OCI-LY7 (cell line): ENCODE measurements at regions not wholly inside any gene's neighbourhood (a gene's known extent, or its start where the extent isn't known, plus 50 kb on each side); places are given as distances from the start of the nearest gene placed in this dataset.

ENCODE experiments used
- BruUV-seq: library from RNA; stranded (reverse); fragments of 400-500 nt; replicated peaks from 2 replicates; lab custom pipeline; 2021; lab: Mats Ljungman, UMichigan
- CTCF ChIA-PET: fragments of 300-600 bp; sonication (Branson Sonifier 250); formaldehyde crosslinking; loops from one replicate; lab custom pipeline; 2022; ENCODE audit warnings: antibody characterized with exemption; ENCODE audit not compliant: unreplicated experiment; lab: Charles Lee
- POLR2A ChIA-PET: fragments of 300-600 bp; sonication (Branson Sonifier 250); formaldehyde crosslinking; loops from one replicate; lab custom pipeline; 2022; ENCODE audit warnings: antibody characterized with exemption; lab: Charles Lee
- DNase-seq: peaks from one replicate; pipeline ENCODE4 v3.0.0-alpha.2; 2015; ENCODE audit warnings: low spot score
- H2AFZ ChIP-seq: fragments of 200-600 bp; sonication (generic), shearing (Covaris generic); 2 replicates; pipeline ENCODE4 v1.6.1; 2014; ENCODE audit warnings: mild to moderate bottlenecking, antibody characterized with exemption, low read length, moderate library complexity
- H3K27ac ChIP-seq: fragments of 200-600 bp; sonication (generic); 2 replicates; pipeline ENCODE4 v1.5.1; 2014; ENCODE audit warnings: mixed run types, low read depth, mild to moderate bottlenecking, moderate library complexity, low read length, inconsistent platforms; ENCODE audit not compliant: poor library complexity, severe bottlenecking
- H3K36me3 ChIP-seq: fragments of 200-600 bp; sonication (generic); 2 replicates; pipeline ENCODE4 v1.6.1; 2014; ENCODE audit warnings: mild to moderate bottlenecking, antibody characterized with exemption, low read length, moderate library complexity, mixed read lengths; ENCODE audit not compliant: insufficient read depth
- H3K4me1 ChIP-seq: fragments of 200-600 bp; sonication (generic); 2 replicates; pipeline ENCODE4 v1.5.1; 2014; ENCODE audit warnings: mild to moderate bottlenecking, low read length; ENCODE audit not compliant: insufficient read depth, poor library complexity, severe bottlenecking
- H3K4me2 ChIP-seq: fragments of 200-600 bp; sonication (generic); 2 replicates; pipeline ENCODE4 v1.6.1; 2014; ENCODE audit warnings: mild to moderate bottlenecking, low read length
- H3K4me3 ChIP-seq: fragments of 200-600 bp; sonication (generic); 2 replicates; pipeline ENCODE4 v1.5.1; 2014; ENCODE audit warnings: mild to moderate bottlenecking, low read depth, low read length; ENCODE audit not compliant: poor library complexity, severe bottlenecking
- H3K79me2 ChIP-seq: fragments of 200-600 bp; sonication (generic); 2 replicates; pipeline ENCODE4 v1.6.1; 2016; ENCODE audit warnings: low read depth, mild to moderate bottlenecking, low read length, moderate library complexity, mixed read lengths; ENCODE audit not compliant: insufficient read depth
- H3K9me2 ChIP-seq: fragments of 200-600 bp; sonication (generic); 2 replicates; pipeline ENCODE4 v1.6.1; 2016; ENCODE audit warnings: mild to moderate bottlenecking, low read length, mixed read lengths; ENCODE audit not compliant: insufficient read depth
- H3K9me3 ChIP-seq: fragments of 200-600 bp; sonication (generic); 2 replicates; pipeline ENCODE4 v1.6.1; 2014; ENCODE audit warnings: mild to moderate bottlenecking, mixed run types, low read length, mixed read lengths
- H4K20me1 ChIP-seq: fragments of 200-600 bp; sonication (generic); 2 replicates; pipeline ENCODE4 v1.6.1; 2014; ENCODE audit warnings: mild to moderate bottlenecking, antibody characterized with exemption, low read length, moderate library complexity, mixed read lengths; ENCODE audit not compliant: insufficient read depth
- EZH2phosphoT487 ChIP-seq: fragments of 200-600 bp; sonication (generic); IDR thresholded peaks from 2 replicates; pipeline ENCODE4 v1.6.1; 2018; ENCODE audit warnings: low read depth, borderline replicate concordance, mild to moderate bottlenecking, mixed run types, antibody characterized with exemption, low read length, moderate library complexity, mixed read lengths
- intact Hi-C: fragments of 100-400 bp; cut with micrococcal nuclease; formaldehyde crosslinking; loops from one replicate; pipeline ENCODE4 v1.10.0; 2022; ENCODE audit not compliant: unreplicated experiment
- TF ChIP-seq, protein P1 (sequence below): fragments of 200-600 bp; sonication (generic); conservative IDR thresholded peaks from 2 replicates; pipeline ENCODE4 v1.5.1; 2014; ENCODE audit warnings: mild to moderate bottlenecking, antibody characterized with exemption, low read length, moderate library complexity, mixed read lengths

DNA sequence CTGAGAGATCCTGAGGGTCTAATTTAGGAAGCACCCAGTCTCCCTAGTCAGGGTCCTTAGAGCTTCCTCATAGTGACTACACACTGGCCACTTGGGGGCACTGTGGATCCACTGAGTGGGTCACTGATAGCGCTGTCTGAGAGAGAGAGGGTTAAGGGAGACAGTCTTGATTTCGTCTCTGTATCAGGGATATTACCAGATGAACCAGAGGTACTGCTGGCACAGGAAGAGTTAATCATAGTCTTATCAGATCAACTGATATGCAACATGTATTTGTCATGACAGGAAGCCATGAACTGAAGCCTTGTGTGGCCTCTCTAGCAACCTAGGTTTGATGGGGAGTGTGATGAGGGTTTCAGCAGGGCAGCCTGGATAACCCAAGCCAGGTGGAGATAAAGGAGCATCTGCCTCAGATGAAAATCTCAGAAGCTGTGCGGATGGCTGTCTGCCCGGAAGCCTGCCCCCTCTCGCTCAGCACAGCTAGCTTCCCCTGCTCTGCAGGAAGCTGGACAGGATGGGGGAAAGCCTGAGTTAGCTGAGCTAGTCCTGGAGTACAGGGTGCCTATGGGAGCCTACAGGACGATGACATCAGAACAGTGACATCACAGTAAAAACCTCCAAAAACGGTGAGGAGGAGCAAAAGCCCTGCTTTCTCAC, 214.0 kb upstream of the PRSS1 start:
- Histone ChIP-seq H3K4me2 (peak overlapping the region; percentile 16; the same call in 1 of the 2 replicates), H3K36me3 (no peaks in the 10 kb centered on the region), H2AFZ (peak overlapping the region; percentile 44; the same call in 1 of the 2 replicates), H3K4me1 (no peaks in the 10 kb centered on the region), H3K79me2 (no peaks in the 10 kb centered on the region), H4K20me1 (no peaks in the 10 kb centered on the region), H3K9me3 (no peaks in the 10 kb centered on the region), H3K9me2 (no peaks in the 10 kb centered on the region), H3K4me3 (no peak overlapping the region), H3K27ac (no peak overlapping the region)
- peak; percentile 72 for DNase-seq
- TF ChIP-seq, protein P1, sequence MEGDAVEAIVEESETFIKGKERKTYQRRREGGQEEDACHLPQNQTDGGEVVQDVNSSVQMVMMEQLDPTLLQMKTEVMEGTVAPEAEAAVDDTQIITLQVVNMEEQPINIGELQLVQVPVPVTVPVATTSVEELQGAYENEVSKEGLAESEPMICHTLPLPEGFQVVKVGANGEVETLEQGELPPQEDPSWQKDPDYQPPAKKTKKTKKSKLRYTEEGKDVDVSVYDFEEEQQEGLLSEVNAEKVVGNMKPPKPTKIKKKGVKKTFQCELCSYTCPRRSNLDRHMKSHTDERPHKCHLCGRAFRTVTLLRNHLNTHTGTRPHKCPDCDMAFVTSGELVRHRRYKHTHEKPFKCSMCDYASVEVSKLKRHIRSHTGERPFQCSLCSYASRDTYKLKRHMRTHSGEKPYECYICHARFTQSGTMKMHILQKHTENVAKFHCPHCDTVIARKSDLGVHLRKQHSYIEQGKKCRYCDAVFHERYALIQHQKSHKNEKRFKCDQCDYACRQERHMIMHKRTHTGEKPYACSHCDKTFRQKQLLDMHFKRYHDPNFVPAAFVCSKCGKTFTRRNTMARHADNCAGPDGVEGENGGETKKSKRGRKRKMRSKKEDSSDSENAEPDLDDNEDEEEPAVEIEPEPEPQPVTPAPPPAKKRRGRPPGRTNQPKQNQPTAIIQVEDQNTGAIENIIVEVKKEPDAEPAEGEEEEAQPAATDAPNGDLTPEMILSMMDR: peak; percentile 93
- TF ChIP-seq EZH2phosphoT487: no peak
- POLR2A ChIA-PET: interaction anchor here (1.1 kb wide), 1 partner anchor 29 kb away, joined by 3 read pairs; no protein-coding TSS in a partner anchor
- CTCF ChIA-PET: interaction anchor here (0.5 to 1.5 kb wide), 2 partner anchors 12 to 69 kb away, joined by 3 to 4 read pairs; no protein-coding TSS in a partner anchor
- BruUV-seq: no TSS peak
- intact Hi-C loops: no loop called here

DNA sequence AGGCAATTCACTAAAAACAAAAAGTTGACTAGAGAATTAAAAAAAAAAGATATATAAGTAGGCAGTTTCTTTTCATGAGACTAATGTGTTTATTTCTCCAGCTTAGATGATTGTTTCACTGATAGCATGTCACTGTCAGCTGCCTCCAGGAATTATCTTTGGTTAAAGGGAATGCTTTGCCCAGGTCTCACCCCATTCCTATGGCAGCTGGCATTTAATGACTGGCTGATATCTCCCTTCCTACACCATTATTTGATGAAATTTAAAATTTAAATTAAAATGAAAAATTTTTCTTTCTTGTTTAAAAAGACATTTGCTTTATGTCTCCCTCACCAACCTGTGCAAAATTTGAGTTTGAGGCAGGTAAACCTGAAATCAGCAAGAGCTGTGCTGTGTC, 214.5 kb upstream of the PRSS1 start:
- intact Hi-C loops: no loop called here
- BruUV-seq: no TSS peak

More for the DNA sequence above, 214.5 kb upstream of the PRSS1 start:
- no peak overlapping the region for H3K27ac ChIP-seq
- H4K20me1 ChIP-seq: no peaks in the 10 kb centered on the region
- POLR2A ChIA-PET: interaction anchor here (1.1 kb wide), 1 partner anchor 28 kb away, joined by 3 read pairs; no protein-coding TSS in a partner anchor
- H3K4me2 ChIP-seq: no peak overlapping the region
- no peak overlapping the region for H3K4me3 ChIP-seq
- H3K79me2 ChIP-seq: no peaks in the 10 kb centered on the region
- no peak for DNase-seq
- no peaks in the 10 kb centered on the region for H3K36me3 ChIP-seq
- H3K9me3 ChIP-seq: no peaks in the 10 kb centered on the region
- TF ChIP-seq, protein P1: no peak
- no peak for TF ChIP-seq EZH2phosphoT487
- H3K9me2 ChIP-seq: no peaks in the 10 kb centered on the region
- no peaks in the 10 kb centered on the region for H3K4me1 ChIP-seq
- CTCF ChIA-PET: interaction anchor here (0.5 kb wide), 1 partner anchor 12 kb away, joined by 3 read pairs; no protein-coding TSS in a partner anchor
- H2AFZ ChIP-seq: no peak overlapping the region
